Fibroblast of villous mesenchyme (primary cell): ENCODE measurements at regions not wholly inside any gene's neighbourhood (a gene's known extent, or its start where the extent isn't known, plus 50 kb on each side); places are given as distances from the start of the nearest gene placed in this dataset.

Experiments
- DNase-seq: peaks from one replicate; pipeline ENCODE4 v3.0.0-alpha.2; 2010; ENCODE audit warnings: low read depth
- H3K4me3 ChIP-seq: 2 replicates; pipeline ENCODE4 v1.5.1; 2011; ENCODE audit warnings: low read depth, mild to moderate bottlenecking, low read length
- TF ChIP-seq, protein P1 (sequence below): IDR thresholded peaks from 2 replicates; pipeline ENCODE4 v1.5.1; 2012; ENCODE audit warnings: low read depth, mild to moderate bottlenecking, low read length; ENCODE audit not compliant: insufficient read depth

DNA sequence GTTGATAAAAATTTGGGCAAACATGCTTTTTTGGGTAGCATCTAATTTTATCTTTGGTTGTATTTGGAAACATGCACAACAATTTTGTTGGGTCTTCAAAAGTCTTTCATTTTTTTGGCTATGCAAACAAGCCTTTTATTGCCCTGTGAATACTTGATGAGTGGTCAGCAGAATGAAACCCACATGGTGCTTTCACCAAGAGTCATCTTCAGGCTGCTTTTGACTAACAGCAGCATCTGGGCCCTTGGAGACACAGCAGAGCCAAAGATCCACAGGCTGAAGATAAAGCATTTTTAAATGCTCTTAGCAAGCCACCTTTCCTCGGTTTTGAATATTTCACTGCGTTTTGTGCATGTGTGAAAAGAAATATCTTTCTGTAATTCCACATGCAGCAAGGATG is 154.9 kb downstream of the FGF9 start:
- TF ChIP-seq, protein P1, sequence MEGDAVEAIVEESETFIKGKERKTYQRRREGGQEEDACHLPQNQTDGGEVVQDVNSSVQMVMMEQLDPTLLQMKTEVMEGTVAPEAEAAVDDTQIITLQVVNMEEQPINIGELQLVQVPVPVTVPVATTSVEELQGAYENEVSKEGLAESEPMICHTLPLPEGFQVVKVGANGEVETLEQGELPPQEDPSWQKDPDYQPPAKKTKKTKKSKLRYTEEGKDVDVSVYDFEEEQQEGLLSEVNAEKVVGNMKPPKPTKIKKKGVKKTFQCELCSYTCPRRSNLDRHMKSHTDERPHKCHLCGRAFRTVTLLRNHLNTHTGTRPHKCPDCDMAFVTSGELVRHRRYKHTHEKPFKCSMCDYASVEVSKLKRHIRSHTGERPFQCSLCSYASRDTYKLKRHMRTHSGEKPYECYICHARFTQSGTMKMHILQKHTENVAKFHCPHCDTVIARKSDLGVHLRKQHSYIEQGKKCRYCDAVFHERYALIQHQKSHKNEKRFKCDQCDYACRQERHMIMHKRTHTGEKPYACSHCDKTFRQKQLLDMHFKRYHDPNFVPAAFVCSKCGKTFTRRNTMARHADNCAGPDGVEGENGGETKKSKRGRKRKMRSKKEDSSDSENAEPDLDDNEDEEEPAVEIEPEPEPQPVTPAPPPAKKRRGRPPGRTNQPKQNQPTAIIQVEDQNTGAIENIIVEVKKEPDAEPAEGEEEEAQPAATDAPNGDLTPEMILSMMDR: no peak
- H3K4me3 ChIP-seq: no peak overlapping the region
- DNase-seq: peak; percentile 18

DNA sequence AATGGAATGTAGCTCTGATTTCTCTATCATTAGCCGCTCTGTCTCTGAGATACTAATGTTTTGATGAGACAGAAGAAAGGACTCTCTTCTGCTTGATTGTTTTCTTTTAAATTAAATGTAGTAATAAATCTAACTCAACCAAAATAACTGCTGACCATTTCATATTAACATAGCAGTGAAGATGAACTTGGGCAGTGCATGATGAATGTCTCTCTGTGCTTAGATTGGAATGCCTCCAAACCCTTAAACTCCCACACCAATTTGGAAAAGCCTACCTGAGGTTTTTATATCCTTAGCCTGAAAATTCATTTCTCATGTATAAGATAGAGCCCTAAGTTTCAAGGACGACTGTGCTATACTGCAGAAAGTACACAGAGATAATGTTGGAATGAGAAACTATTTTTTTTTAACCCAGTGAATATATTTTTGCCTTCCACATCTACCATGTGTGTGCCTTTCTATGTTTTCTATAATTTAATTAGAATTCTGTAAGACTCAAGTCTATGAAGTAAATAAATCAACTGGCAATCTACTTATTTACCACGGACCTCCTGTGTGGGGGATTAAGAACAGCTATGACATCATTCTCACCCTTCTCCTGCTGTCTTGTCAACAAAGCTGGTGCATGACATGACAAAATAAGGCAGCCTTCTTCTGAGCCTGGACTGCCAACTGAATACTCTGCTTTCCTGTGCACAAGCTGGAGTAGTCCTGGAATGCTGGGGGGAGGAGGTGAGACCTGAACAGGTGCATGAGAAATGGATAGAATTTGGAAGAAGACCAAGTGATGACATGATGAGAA is 155.5 kb downstream of the FGF9 start:
- TF ChIP-seq, protein P1: no peak
- H3K4me3 ChIP-seq: no peak overlapping the region
- peak; percentile 45 for DNase-seq

DNA sequence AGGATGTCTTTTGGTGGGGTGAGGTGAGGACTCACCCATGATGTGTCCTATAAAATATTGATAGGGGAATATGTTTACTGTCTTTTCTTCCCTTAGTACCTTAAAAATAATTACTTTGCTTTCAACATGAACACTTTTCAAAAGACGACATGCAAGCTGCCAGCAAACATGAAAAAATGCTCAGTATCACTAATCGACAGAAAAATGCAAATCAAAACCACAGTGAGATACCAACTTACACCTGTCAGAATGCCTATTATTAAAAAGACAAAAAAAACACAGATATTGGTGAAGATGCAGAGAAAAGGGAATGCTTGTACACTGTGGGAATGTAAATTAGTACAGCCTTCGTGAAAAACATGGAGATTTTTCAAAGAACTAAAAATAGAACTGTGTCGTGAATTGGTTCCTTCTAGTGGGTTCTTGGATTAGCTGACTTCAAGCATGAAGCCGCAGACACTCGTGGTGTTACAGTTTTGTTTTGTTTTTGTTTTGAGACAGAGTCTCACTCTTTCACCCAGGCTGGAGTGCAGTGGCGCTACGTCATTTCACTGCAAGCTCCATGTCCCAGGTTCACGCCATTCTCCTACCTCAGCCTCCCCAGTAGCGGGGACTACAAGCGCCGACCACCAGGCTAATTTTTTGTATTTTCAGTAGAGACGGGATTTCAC is 160.9 kb downstream of the FGF9 start:
- no peak overlapping the region for H3K4me3 ChIP-seq
- DNase-seq: no peak
- TF ChIP-seq, protein P1: no peak

DNA sequence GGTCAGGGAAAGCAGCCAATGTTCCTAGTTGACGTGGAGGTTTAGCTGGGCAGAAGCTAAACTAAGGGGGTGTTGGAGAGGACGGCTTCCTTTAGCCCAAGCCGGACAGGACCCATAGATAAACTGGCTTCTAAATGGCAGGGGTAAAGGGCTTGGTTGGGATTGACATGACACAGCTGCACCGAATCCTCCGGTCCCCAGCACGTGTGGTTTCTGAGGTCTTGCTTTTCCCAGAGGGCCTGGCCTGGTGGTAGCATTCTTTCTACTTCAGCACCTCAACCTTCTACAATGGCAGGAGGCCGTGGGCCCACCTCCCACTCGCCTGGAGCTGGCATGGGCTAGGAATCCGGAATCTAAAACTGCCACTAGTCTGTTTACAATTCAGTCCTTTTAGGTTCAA is 163.0 kb downstream of the FGF9 start:
- TF ChIP-seq, protein P1: no peak
- H3K4me3 ChIP-seq: no peak overlapping the region
- DNase-seq: no peak

DNA sequence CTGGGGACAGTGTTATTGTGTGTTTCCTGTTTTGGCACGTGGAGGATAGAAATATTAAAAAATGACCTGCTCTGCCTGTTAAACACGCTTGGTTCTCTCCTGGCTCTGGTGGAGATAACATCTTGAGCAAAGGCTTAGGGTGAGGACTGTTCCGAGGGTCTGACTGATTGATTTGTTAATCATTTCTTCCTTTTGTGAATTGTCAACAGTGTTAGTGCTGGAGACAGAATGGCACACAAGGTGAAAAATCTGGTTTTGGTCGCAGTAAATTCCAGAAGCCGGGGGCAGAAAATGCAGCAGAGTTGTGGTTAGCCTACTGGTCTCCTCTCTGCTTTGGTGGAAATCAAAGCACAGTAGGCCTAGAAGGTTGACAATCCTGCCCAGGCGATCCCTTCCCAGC is 163.6 kb downstream of the FGF9 start:
- DNase-seq: no peak
- no peak overlapping the region for H3K4me3 ChIP-seq
- TF ChIP-seq, protein P1: no peak

DNA sequence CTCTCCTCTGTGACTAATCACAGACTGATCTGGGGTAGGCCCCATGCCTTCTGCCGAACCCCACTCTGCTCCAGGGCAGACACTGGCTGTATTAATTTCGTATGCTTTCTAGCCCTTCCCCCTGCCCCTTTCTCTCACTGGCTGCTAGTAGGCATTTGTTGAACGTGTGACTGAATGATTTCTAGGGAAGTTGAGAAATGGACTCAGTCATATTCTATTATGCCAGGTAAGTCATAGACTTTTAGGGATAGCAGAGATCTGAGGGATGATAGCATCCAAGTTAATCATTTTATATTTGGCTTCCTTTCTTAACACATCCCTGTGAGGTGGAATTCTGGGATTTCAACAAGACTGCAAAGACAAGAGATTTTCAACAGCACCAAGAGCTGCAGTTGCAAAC is 166.4 kb downstream of the FGF9 start:
- DNase-seq: no peak
- no peak overlapping the region for H3K4me3 ChIP-seq
- TF ChIP-seq, protein P1: no peak
